IPS-18a (cell line): ENCODE measurements at regions not wholly inside any gene's neighbourhood (a gene's known extent, or its start where the extent isn't known, plus 50 kb on each side); places are given as distances from the start of the nearest gene placed in this dataset.

Source experiments
- H3K27ac ChIP-seq: one replicate; pipeline ENCODE4 v1.5.1; 2013; ENCODE audit warnings: low read length
- H3K27me3 ChIP-seq: one replicate; pipeline ENCODE4 v1.6.1; 2013; ENCODE audit warnings: mild to moderate bottlenecking, low read length; ENCODE audit not compliant: control insufficient read depth, insufficient read depth
- H3K36me3 ChIP-seq: one replicate; pipeline ENCODE4 v1.6.1; 2013; ENCODE audit warnings: low read depth, low read length; ENCODE audit not compliant: control insufficient read depth
- H3K4me1 ChIP-seq: one replicate; pipeline ENCODE4 v1.6.1; 2013; ENCODE audit warnings: low read depth, low read length; ENCODE audit not compliant: control insufficient read depth
- H3K4me3 ChIP-seq: one replicate; pipeline ENCODE4 v1.5.1; 2013; ENCODE audit warnings: low read length
- H3K9ac ChIP-seq: one replicate; pipeline ENCODE4 v1.6.1; 2013; ENCODE audit warnings: mild to moderate bottlenecking, low read length, moderate library complexity
- H3K9me3 ChIP-seq: one replicate; pipeline ENCODE4 v1.6.1; 2013; ENCODE audit warnings: low read depth, low read length; ENCODE audit not compliant: control insufficient read depth

- H3K9ac ChIP-seq = no peak overlapping the region
- H3K27me3 ChIP-seq = no peaks in the 10 kb centered on the region
- H3K27ac ChIP-seq = no peak overlapping the region
- H3K4me1 ChIP-seq = peaks cover 17% of the 10 kb centered on the region
- H3K4me3 ChIP-seq = no peak overlapping the region
- H3K36me3 ChIP-seq = no peaks in the 10 kb centered on the region
- H3K9me3 ChIP-seq = no peaks in the 10 kb centered on the region
These were observed 591.1 kb downstream of the ZPLD1 start for GRCh38 chr3:103025880-103026279.

DNA sequence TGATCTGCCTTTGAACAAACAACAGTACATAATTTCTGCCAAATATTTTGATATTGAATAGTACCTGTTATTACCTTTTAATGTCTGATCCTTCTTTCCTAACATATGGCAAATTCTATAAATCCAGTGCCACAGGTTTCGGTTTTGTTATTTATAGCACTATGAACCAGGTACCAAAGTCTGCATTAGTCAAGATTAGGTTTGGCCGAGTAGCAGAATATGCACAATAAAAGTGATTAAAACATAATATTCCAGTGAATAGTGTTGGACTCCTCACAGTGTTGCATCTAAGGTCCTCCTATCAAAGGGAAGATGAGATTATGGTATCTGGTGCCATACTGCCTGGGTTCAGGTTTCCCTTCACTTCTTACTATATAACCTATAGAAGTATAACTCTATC, 599.0 kb downstream of the ZPLD1 start:
- Histone ChIP-seq H3K9me3 (no peaks in the 10 kb centered on the region), H3K4me3 (no peak overlapping the region), H3K36me3 (no peaks in the 10 kb centered on the region), H3K4me1 (no peaks in the 10 kb centered on the region), H3K9ac (no peak overlapping the region), H3K27ac (no peak overlapping the region), H3K27me3 (no peaks in the 10 kb centered on the region)

- H3K36me3 ChIP-seq = no peaks in the 10 kb centered on the region
- no peak overlapping the region for H3K4me3 ChIP-seq
- H3K9ac ChIP-seq = no peak overlapping the region
- no peaks in the 10 kb centered on the region for H3K27me3 ChIP-seq
- H3K27ac ChIP-seq = no peak overlapping the region
- H3K4me1 ChIP-seq = no peaks in the 10 kb centered on the region
- no peaks in the 10 kb centered on the region for H3K9me3 ChIP-seq
These were observed 612.8 kb downstream of the ZPLD1 start for GRCh38 chr3:103047640-103048039.

GRCh38 chr3:103048068-103048722, 613.4 kb downstream of the ZPLD1 start:
- Histone ChIP-seq H3K27me3 (no peaks in the 10 kb centered on the region), H3K36me3 (no peaks in the 10 kb centered on the region), H3K9me3 (no peaks in the 10 kb centered on the region), H3K4me3 (no peak overlapping the region), H3K27ac (no peak overlapping the region), H3K9ac (no peak overlapping the region), H3K4me1 (no peaks in the 10 kb centered on the region)

DNA sequence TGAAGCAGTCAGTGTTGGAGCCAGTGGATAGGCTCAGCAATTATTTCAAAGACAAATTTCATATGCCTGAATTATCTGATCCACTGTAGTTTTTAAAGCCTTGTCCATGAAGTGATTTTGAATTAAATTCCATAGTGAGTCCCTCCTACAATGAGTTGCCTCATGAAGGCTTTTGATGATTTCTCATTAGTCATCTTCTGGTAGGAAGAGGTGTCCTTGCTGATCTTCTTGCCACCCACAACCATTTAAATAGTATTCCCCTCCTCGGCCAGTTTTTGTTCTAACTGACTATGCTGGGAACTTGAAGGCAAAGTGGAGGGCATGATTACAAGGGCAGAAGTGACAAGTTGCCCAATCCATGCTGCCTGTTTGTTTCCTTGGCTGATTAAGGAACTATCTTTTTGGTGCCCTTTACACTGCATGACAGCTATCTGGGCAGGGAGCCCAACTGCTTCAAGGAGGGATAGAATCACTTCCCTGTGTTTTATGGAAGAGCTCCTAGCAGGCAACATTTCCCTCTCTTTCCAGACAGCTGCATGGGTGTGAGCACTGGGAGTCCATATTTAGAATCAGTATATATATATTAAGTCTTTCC, 617.5 kb downstream of the ZPLD1 start:
- H3K4me3 ChIP-seq = no peak overlapping the region
- no peaks in the 10 kb centered on the region for H3K36me3 ChIP-seq
- no peak overlapping the region for H3K27ac ChIP-seq
- no peaks in the 10 kb centered on the region for H3K27me3 ChIP-seq
- H3K9ac ChIP-seq = no peak overlapping the region
- no peaks in the 10 kb centered on the region for H3K4me1 ChIP-seq
- no peaks in the 10 kb centered on the region for H3K9me3 ChIP-seq

- no peak overlapping the region for H3K9ac ChIP-seq
- no peaks in the 10 kb centered on the region for H3K4me1 ChIP-seq
- no peak overlapping the region for H3K4me3 ChIP-seq
- no peaks in the 10 kb centered on the region for H3K36me3 ChIP-seq
- no peaks in the 10 kb centered on the region for H3K9me3 ChIP-seq
- no peaks in the 10 kb centered on the region for H3K27me3 ChIP-seq
- H3K27ac ChIP-seq = no peak overlapping the region
These were observed 620.3 kb downstream of the ZPLD1 start for GRCh38 chr3:103055021-103055520.

DNA sequence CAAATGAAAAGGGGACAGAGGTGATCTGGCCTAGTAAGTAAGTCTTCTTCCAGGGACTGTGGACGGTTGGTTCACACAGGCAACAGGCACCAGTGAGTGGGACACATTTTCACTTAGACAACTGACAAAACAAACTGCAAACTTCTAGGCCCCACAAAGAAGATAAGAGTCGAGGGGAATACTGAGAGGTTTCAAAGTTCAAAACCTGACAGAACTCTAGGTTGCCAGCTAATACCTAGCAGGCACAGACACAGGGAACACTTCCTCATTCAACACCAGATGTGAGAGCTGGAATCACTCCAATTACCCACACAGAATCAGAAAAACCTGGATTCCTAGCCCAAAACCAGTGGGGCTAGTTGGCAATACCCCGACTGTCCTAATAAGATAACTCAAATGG, 621.7 kb downstream of the ZPLD1 start:
- no peak overlapping the region for H3K27ac ChIP-seq

DNA sequence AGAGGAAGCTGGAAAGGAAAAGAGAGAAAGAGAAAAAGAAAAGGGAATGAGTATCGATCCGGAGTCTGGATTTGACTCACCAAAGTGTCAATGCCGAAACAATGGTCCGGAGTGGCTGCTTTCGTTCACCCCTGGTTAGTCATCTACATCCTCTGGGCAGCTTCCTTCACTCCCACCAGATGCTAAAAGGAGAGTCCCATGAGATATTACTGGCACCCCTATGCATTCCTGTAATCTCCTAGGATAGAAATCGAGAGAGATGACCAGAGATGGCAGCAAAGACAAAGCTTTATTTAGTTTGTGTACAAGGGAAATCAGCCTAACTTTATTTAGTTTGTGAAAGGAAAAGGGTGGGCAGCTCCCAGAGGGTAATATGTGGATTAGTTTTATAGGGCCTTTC, 622.2 kb downstream of the ZPLD1 start:
- Histone ChIP-seq H3K4me1 (no peaks in the 10 kb centered on the region), H3K27ac (no peak overlapping the region), H3K9ac (no peak overlapping the region), H3K9me3 (no peaks in the 10 kb centered on the region), H3K36me3 (no peaks in the 10 kb centered on the region), H3K4me3 (no peak overlapping the region), H3K27me3 (no peaks in the 10 kb centered on the region)

More for the DNA sequence above, 621.7 kb downstream of the ZPLD1 start:
- H3K4me1 ChIP-seq = no peaks in the 10 kb centered on the region
- H3K36me3 ChIP-seq = no peaks in the 10 kb centered on the region
- no peaks in the 10 kb centered on the region for H3K27me3 ChIP-seq
- no peak overlapping the region for H3K4me3 ChIP-seq
- H3K9me3 ChIP-seq = no peaks in the 10 kb centered on the region
- no peak overlapping the region for H3K9ac ChIP-seq

DNA sequence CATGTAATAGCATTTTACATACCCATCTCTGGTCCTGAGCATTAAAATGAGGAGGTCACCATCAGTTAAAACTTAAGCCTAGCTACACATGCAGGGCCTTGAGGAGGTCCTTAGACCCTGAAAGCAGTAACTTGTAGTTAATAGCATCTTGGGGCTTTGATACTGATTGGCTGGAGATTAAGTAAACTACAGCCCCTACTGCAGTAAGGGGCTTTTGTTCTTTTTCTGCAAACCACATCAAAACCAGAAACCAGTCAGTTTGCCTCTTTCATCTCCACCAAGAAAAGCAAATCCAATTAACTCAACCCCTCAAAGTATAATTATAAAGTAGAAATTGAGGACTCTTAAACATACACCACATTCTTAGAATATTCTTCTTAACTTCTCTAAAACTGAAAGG, 622.7 kb downstream of the ZPLD1 start:
- Histone ChIP-seq H3K4me1 (no peaks in the 10 kb centered on the region), H3K27me3 (no peaks in the 10 kb centered on the region), H3K36me3 (no peaks in the 10 kb centered on the region), H3K9me3 (no peaks in the 10 kb centered on the region), H3K9ac (no peak overlapping the region), H3K27ac (no peak overlapping the region), H3K4me3 (no peak overlapping the region)

- Histone ChIP-seq H3K4me3 (no peak overlapping the region), H3K36me3 (no peaks in the 10 kb centered on the region), H3K27me3 (no peaks in the 10 kb centered on the region), H3K4me1 (no peaks in the 10 kb centered on the region), H3K9ac (no peak overlapping the region), H3K27ac (no peak overlapping the region), H3K9me3 (no peaks in the 10 kb centered on the region)
These were observed 624.6 kb downstream of the ZPLD1 start for GRCh38 chr3:103059432-103059831.

DNA sequence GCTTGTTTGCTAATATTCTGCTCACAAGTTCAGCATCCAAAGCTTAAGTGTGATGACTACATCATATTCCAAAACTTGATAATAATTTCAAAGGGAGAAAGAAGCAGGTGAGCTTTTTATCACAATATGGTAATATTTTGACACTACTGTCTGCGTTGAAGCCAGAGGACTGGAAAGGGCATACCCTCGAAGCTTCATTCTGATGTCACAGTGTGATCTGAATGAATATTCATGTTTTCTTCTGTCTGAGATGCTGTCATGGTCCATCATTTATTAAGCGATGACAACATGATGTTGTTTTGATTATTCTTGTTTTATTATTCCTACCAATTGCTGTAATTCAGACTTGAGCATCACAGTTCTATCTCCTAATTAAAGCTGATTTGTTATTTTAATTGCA, 625.4 kb downstream of the ZPLD1 start:
- no peak overlapping the region for H3K9ac ChIP-seq
- H3K27ac ChIP-seq = no peak overlapping the region
- H3K9me3 ChIP-seq = no peaks in the 10 kb centered on the region
- no peak overlapping the region for H3K4me3 ChIP-seq
- no peaks in the 10 kb centered on the region for H3K4me1 ChIP-seq
- H3K27me3 ChIP-seq = no peaks in the 10 kb centered on the region
- no peaks in the 10 kb centered on the region for H3K36me3 ChIP-seq

GRCh38 chr3:103067963-103068362, 633.1 kb downstream of the ZPLD1 start:
- H3K27ac ChIP-seq = no peak overlapping the region

More at GRCh38 chr3:103067963-103068362, 633.1 kb downstream of the ZPLD1 start:
- Histone ChIP-seq H3K36me3 (no peaks in the 10 kb centered on the region), H3K27me3 (no peaks in the 10 kb centered on the region), H3K4me1 (no peaks in the 10 kb centered on the region), H3K4me3 (no peak overlapping the region), H3K9me3 (no peaks in the 10 kb centered on the region), H3K9ac (no peak overlapping the region)
